ENCODE measurements at regions not wholly inside any gene's neighbourhood (a gene's known extent, or its start where the extent isn't known, plus 50 kb on each side); places are given as distances from the start of the nearest gene placed in this dataset.

DNA sequence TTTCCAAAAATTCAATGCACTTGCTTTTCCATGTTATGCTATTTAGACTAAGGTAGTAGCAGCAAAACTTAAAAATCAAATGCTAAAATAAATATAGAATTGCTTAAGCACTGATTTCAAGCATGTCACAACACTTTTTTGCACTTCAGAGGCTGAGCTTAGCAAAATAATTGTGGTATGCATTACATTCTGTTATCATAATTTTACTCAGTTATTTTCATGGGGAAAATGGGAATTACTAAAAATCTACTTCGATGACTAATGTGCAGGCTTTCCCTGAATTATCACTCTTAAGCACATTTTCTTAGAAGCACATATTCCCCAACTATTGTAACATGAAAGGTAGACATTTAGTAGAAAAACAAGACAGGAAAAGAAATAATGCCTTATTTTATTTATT lies 322.4 kb upstream of the CBLB start:
- no peak for ATAC-seq (replicated peaks in 1 of 4)
- DNase-seq: no peak
- Histone ChIP-seq H3K4me1 (ENCODE audit: control insufficient read depth in 1 of 2, extremely low read depth in 1 of 2, insufficient read depth in 2 of 2, low read length in 2 of 2) (no peaks in the 10 kb centered on the region), H3K27ac (ENCODE audit: low read length) (no peak overlapping the region), H3K4me3 (ENCODE audit: control insufficient read depth in 1 of 2, extremely low read depth in 1 of 2, low read length in 1 of 2) (no peak overlapping the region), H3K9me3 (no peaks in the 10 kb centered on the region), H3K27me3 (replicated peaks in 1 of 2; ENCODE audit: control insufficient read depth in 2 of 2, extremely low read depth in 1 of 2, insufficient read depth in 2 of 2, low read length in 1 of 2) (no peaks in the 10 kb centered on the region), H3K36me3 (ENCODE audit: control insufficient read depth in 2 of 2, extremely low read depth in 1 of 2, insufficient read depth in 1 of 2, low read length in 1 of 2) (no peaks in the 10 kb centered on the region)
- Mint-ChIP-seq H3K27me3 (no peaks in the 10 kb centered on the region), H3K9me3 (peaks cover 6 to 9% (median 7%) of the 10 kb centered on the region in 3 donors), H3K27ac (no peak overlapping the region), H3K4me3 (no peak overlapping the region), H3K36me3 (peaks cover 4% of the 10 kb centered on the region), H3K4me1 (peaks cover 0 to 7% (median 3%) of the 10 kb centered on the region in 3 donors)
- no CpG with 5 or more reads among the region's 1 CpG for WGBS (ENCODE audit: insufficient coverage)
- ChIA-PET CTCF (interaction anchor here in 1 of 2 donors (0.6 kb wide), 1 partner anchor 10 kb away, joined by 3 read pairs; no protein-coding TSS in a partner anchor), POLR2A (interaction anchor here (0.6 kb wide), 2 partner anchors 17 to 410 kb away, joined by 3 read pairs; no protein-coding TSS in a partner anchor)

DNA sequence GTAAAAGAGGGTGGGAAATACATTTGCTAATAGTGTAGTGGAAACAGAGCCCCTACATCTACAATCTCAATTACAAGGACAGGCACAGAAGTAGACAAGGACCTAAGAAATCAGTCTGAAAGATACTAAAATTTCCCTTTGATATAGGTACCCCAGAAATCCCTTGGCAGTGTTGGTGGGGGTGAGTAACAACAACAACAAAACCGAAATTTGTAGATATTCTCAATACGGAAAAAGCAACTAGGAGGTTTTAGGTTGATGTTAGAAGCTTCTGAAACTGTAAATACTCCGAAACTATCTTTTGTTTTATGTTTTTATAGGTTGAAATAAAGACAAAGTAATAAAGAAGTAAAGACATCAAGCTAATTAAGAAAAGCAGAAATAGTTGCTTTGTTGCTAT lies 323.1 kb upstream of the CBLB start:
- no peak for DNase-seq
- WGBS (ENCODE audit: insufficient coverage): 80% methylated on average over 2 of the region's 3 CpGs
- Histone ChIP-seq H3K27ac (ENCODE audit: low read length) (no peak overlapping the region), H3K9me3 (no peaks in the 10 kb centered on the region), H3K36me3 (ENCODE audit: control insufficient read depth in 2 of 2, extremely low read depth in 1 of 2, insufficient read depth in 1 of 2, low read length in 1 of 2) (no peaks in the 10 kb centered on the region), H3K27me3 (replicated peaks in 1 of 2; ENCODE audit: control insufficient read depth in 2 of 2, extremely low read depth in 1 of 2, insufficient read depth in 2 of 2, low read length in 1 of 2) (no peaks in the 10 kb centered on the region), H3K4me3 (ENCODE audit: control insufficient read depth in 1 of 2, extremely low read depth in 1 of 2, low read length in 1 of 2) (no peak overlapping the region), H3K4me1 (ENCODE audit: control insufficient read depth in 1 of 2, extremely low read depth in 1 of 2, insufficient read depth in 2 of 2, low read length in 2 of 2) (no peaks in the 10 kb centered on the region)
- CTCF ChIA-PET: no interaction called here
- Mint-ChIP-seq H3K4me1 (peaks cover 0 to 5% (median 4%) of the 10 kb centered on the region in 3 donors), H3K27ac (no peak overlapping the region), H3K36me3 (peaks cover 7% of the 10 kb centered on the region), H3K9me3 (peaks cover 6 to 11% (median 9%) of the 10 kb centered on the region in 3 donors), H3K4me3 (no peak overlapping the region), H3K27me3 (no peaks in the 10 kb centered on the region)
- no peak for ATAC-seq (replicated peaks in 1 of 4)
- POLR2A ChIA-PET: interaction anchor here in 1 of 2 donors (0.6 kb wide), 1 partner anchor 490 kb away, joined by 6 read pairs; no protein-coding TSS in a partner anchor

DNA sequence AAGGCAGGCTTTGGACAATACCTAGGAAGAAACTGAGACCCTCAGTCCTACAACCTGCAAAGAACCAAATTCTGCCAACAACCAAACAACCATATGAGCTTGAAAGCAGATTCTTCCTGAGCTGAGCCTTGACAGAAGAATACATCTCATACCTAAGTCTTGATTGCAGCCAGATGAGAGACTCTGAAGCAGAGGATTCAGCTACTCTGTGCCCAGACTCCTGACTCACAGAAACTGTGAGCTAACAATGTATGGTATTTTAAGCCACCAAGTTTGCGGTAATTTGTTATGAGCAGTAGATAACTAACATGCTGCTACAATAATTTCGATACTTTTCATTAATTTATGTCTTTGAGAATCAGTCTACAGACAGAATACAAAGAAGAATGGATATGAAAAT lies 325.1 kb upstream of the CBLB start:
- CTCF ChIA-PET: no interaction called here
- Mint-ChIP-seq H3K36me3 (peaks cover 11% of the 10 kb centered on the region), H3K27me3 (no peaks in the 10 kb centered on the region), H3K4me3 (no peak overlapping the region), H3K4me1 (peaks cover 10 to 15% (median 11%) of the 10 kb centered on the region in 3 donors), H3K27ac (no peak overlapping the region), H3K9me3 (peaks cover 6 to 11% (median 9%) of the 10 kb centered on the region in 3 donors)
- Histone ChIP-seq H3K36me3 (ENCODE audit: control insufficient read depth in 2 of 2, extremely low read depth in 1 of 2, insufficient read depth in 1 of 2, low read length in 1 of 2) (no peaks in the 10 kb centered on the region), H3K27me3 (replicated peaks in 1 of 2; ENCODE audit: control insufficient read depth in 2 of 2, extremely low read depth in 1 of 2, insufficient read depth in 2 of 2, low read length in 1 of 2) (no peaks in the 10 kb centered on the region), H3K4me3 (ENCODE audit: control insufficient read depth in 1 of 2, extremely low read depth in 1 of 2, low read length in 1 of 2) (no peak overlapping the region), H3K27ac (ENCODE audit: low read length) (no peak overlapping the region), H3K4me1 (ENCODE audit: control insufficient read depth in 1 of 2, extremely low read depth in 1 of 2, insufficient read depth in 2 of 2, low read length in 2 of 2) (peaks cover 0 to 3% of the 10 kb centered on the region in 2 experiments), H3K9me3 (no peaks in the 10 kb centered on the region)
- ATAC-seq (replicated peaks in 1 of 4): no peak
- POLR2A ChIA-PET: interaction anchor here in 1 of 2 donors (0.6 kb wide), 1 partner anchor 148 kb away, joined by 3 read pairs; no protein-coding TSS in a partner anchor
- no CpG with 5 or more reads among the region's 2 CpGs for WGBS (ENCODE audit: insufficient coverage)
- DNase-seq: no peak

DNA sequence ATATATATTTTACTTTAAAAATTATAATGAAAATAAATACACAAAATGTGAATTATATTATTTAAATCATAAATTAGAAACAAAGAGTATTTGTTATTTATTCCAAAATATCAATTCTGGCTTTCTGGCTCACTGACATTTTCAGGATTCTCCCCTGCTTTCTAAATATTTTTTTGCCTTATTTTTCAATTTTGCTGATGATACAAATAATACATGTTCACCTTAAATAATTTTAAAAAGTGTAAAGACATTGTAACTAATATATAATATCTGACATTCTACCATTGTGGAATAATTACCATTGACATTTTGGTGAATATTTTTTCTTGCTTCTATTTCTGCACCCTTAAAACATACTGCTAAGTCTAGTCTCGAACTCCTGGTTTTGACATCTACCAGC lies 325.9 kb upstream of the CBLB start:
- Histone ChIP-seq H3K9me3 (no peaks in the 10 kb centered on the region), H3K27me3 (replicated peaks in 1 of 2; ENCODE audit: control insufficient read depth in 2 of 2, extremely low read depth in 1 of 2, insufficient read depth in 2 of 2, low read length in 1 of 2) (no peaks in the 10 kb centered on the region), H3K4me1 (ENCODE audit: control insufficient read depth in 1 of 2, extremely low read depth in 1 of 2, insufficient read depth in 2 of 2, low read length in 2 of 2) (peaks cover 0 to 3% of the 10 kb centered on the region in 2 experiments), H3K36me3 (ENCODE audit: control insufficient read depth in 2 of 2, extremely low read depth in 1 of 2, insufficient read depth in 1 of 2, low read length in 1 of 2) (no peaks in the 10 kb centered on the region), H3K27ac (ENCODE audit: low read length) (no peak overlapping the region), H3K4me3 (ENCODE audit: control insufficient read depth in 1 of 2, extremely low read depth in 1 of 2, low read length in 1 of 2) (no peak overlapping the region)
- no peaks in the 10 kb centered on the region for H3K27me3 Mint-ChIP-seq
- H3K27ac Mint-ChIP-seq: no peak overlapping the region
- ChIA-PET POLR2A (no interaction called here), CTCF (no interaction called here)
- DNase-seq (no peak), ATAC-seq (replicated peaks in 1 of 4) (no peak)
- no CpG with 5 or more reads among the region's 1 CpG for WGBS (ENCODE audit: insufficient coverage)
- peaks cover 10 to 15% (median 11%) of the 10 kb centered on the region in 3 donors for H3K4me1 Mint-ChIP-seq
- no peak overlapping the region for H3K4me3 Mint-ChIP-seq
- peaks cover 11% of the 10 kb centered on the region for H3K36me3 Mint-ChIP-seq
- H3K9me3 Mint-ChIP-seq: peaks cover 6 to 11% (median 9%) of the 10 kb centered on the region in 3 donors

DNA sequence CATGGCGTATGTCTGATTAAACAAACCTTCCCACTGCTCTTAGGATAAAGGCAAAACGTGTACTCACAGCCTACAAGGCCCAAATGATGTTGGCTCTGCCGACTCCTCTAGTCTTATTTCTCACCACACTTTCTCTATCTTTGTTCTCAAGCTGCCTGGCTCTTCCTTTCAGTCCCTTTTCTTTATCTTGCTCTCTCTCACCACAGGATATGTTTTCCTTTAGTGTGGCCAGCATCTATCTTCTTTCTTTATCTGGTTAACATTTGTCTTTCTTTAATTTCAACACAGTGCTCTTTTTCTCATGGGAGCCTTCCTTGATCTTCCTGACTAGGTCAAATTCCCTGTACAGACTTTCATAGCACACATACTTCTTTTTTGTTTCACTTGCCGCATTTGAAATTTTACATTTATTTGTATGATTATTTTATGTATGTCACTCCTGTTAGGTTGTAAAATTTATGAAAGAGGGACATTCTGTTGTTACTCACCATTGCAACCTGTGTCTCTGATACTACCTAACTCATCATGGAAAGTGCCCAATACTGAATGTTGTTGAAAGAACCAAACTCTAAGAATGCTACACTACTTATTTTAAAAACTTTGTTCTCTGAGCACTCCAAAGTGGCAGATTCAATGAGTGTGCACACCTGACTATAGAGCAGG lies 328.9 kb upstream of the CBLB start:
- Mint-ChIP-seq H3K9me3 (peaks cover 6 to 11% (median 9%) of the 10 kb centered on the region in 3 donors), H3K27me3 (no peaks in the 10 kb centered on the region), H3K4me3 (no peak overlapping the region), H3K36me3 (peaks cover 11% of the 10 kb centered on the region), H3K4me1 (peaks cover 13 to 24% (median 16%) of the 10 kb centered on the region in 3 donors), H3K27ac (peak overlapping the region; percentile 1 to 2)
- Histone ChIP-seq H3K9me3 (no peaks in the 10 kb centered on the region), H3K27ac (ENCODE audit: low read length) (no peak overlapping the region), H3K36me3 (ENCODE audit: control insufficient read depth in 2 of 2, extremely low read depth in 1 of 2, insufficient read depth in 1 of 2, low read length in 1 of 2) (no peaks in the 10 kb centered on the region), H3K4me1 (ENCODE audit: control insufficient read depth in 1 of 2, extremely low read depth in 1 of 2, insufficient read depth in 2 of 2, low read length in 2 of 2) (peaks cover 0 to 3% of the 10 kb centered on the region in 2 experiments), H3K27me3 (replicated peaks in 1 of 2; ENCODE audit: control insufficient read depth in 2 of 2, extremely low read depth in 1 of 2, insufficient read depth in 2 of 2, low read length in 1 of 2) (no peaks in the 10 kb centered on the region), H3K4me3 (ENCODE audit: control insufficient read depth in 1 of 2, extremely low read depth in 1 of 2, low read length in 1 of 2) (no peak overlapping the region)
- ChIA-PET CTCF (no interaction called here), POLR2A (no interaction called here)
- DNase-seq (no peak), ATAC-seq (replicated peaks in 1 of 4) (peak in 1 of 4 experiments; percentile 43)
- WGBS (ENCODE audit: insufficient coverage): 47% methylated on average over 3 of the region's 4 CpGs

DNA sequence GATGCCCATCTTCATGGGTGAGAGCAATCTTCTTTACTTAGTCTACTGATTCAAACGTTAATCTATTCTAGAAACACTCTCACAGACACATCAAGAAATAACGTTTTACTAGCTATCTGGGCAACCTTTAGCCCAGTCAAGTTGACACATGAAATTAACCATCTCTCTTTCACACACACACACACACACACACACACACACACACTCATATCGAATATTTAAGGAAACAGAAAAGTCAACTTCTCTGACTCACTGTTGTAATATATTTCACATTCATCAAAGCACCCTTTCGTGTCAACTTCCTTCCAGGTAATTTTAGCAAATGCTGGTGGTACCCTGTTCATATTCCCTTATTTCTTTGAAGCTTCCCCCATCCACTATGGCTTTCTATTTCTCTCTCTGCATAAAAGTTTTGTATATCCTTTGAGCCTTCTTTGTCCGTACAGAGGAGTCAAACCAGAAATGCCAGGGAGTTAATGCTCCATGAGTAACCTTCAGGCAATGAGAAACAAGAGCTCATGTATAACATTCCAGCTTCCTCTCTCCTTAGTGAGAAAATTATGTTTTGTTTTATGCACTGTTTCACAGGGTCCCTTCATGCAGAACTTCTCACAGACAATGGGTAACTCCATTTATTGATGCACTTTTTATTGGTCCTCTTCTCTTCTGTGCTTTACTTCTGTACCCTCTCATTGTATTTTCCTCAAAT lies 335.5 kb upstream of the CBLB start:
- Mint-ChIP-seq H3K27me3 (no peaks in the 10 kb centered on the region), H3K9me3 (peaks cover 0 to 11% (median 5%) of the 10 kb centered on the region in 3 donors), H3K27ac (no peak overlapping the region), H3K36me3 (peaks cover 4% of the 10 kb centered on the region), H3K4me3 (no peak overlapping the region), H3K4me1 (peaks cover 38 to 41% (median 39%) of the 10 kb centered on the region in 3 donors)
- Histone ChIP-seq H3K36me3 (ENCODE audit: control insufficient read depth in 2 of 2, extremely low read depth in 1 of 2, insufficient read depth in 1 of 2, low read length in 1 of 2) (no peaks in the 10 kb centered on the region), H3K9me3 (no peaks in the 10 kb centered on the region), H3K27ac (ENCODE audit: low read length) (no peak overlapping the region), H3K4me3 (ENCODE audit: control insufficient read depth in 1 of 2, extremely low read depth in 1 of 2, low read length in 1 of 2) (no peak overlapping the region), H3K27me3 (replicated peaks in 1 of 2; ENCODE audit: control insufficient read depth in 2 of 2, extremely low read depth in 1 of 2, insufficient read depth in 2 of 2, low read length in 1 of 2) (no peaks in the 10 kb centered on the region), H3K4me1 (ENCODE audit: control insufficient read depth in 1 of 2, extremely low read depth in 1 of 2, insufficient read depth in 2 of 2, low read length in 2 of 2) (peaks cover 9 to 19% of the 10 kb centered on the region in 2 experiments)
- ATAC-seq (replicated peaks in 1 of 4) (no peak), DNase-seq (no peak)
- CTCF ChIA-PET: interaction anchor here in 1 of 2 donors (0.6 kb wide), 1 partner anchor 521 kb away, joined by 3 read pairs; no protein-coding TSS in a partner anchor
- POLR2A ChIA-PET: no interaction called here
- 81% methylated on average over 4 of the region's 5 CpGs for WGBS (ENCODE audit: insufficient coverage)
